PFSK-1 (cell line): ENCODE measurements at regions not wholly inside any gene's neighbourhood (a gene's known extent, or its start where the extent isn't known, plus 50 kb on each side); places are given as distances from the start of the nearest gene placed in this dataset.

ENCODE experiments used
- FOXP2 ChIP-seq: optimal IDR thresholded peaks from 2 replicates; pipeline ENCODE3; 2011; ENCODE audit warnings: borderline replicate concordance, control low read depth, inconsistent platforms; ENCODE audit not compliant: insufficient read depth; ENCODE audit errors: extremely low read length, extremely low read depth
- POLR2AphosphoS5 ChIP-seq: IDR thresholded peaks from 2 replicates; pipeline ENCODE4 v1.6.1; 2012; ENCODE audit warnings: low read depth, mild to moderate bottlenecking, control low read depth, low read length, moderate library complexity
- SIN3A ChIP-seq: IDR thresholded peaks from 2 replicates; pipeline ENCODE4 v1.6.1; 2012; ENCODE audit warnings: mild to moderate bottlenecking, low read length, moderate library complexity, borderline replicate concordance; ENCODE audit not compliant: insufficient read depth

- no peak for TF ChIP-seq POLR2AphosphoS5
- no peak for TF ChIP-seq SIN3A
- TF ChIP-seq FOXP2: no peak
Observed at GRCh38 chr2:164351536-164351935, 269.7 kb downstream of the GRB14 start.
